ENCODE measurements at regions not wholly inside any gene's neighbourhood (a gene's known extent, or its start where the extent isn't known, plus 50 kb on each side); places are given as distances from the start of the nearest gene placed in this dataset.
"Not testable (repeated sequence)": the region's sequence is repeated elsewhere in the genome, so short reads cannot be mapped to it uniquely, and the experiment has no call there.

- peaks cover 0 to 78% of the 10 kb centered on the region in 2 donors for H3K9me3 ChIP-seq
- ATAC-seq: no peak
- DNase-seq: peak in 1 of 4 donors; percentile 72
These were observed 3929.2 kb upstream of the OR11H1 start for GRCh38 chr22:11598492-11599440.

GRCh38 chr22:11599456-11599855 lies 3928.5 kb upstream of the OR11H1 start:
- DNase-seq; H3K4me3 ChIP-seq; intact Hi-C loops (cut with DNase I); H3K36me3 ChIP-seq; H3K27me3 ChIP-seq; ATAC-seq; H3K27ac ChIP-seq; H3K4me1 ChIP-seq: not testable (repeated sequence)
- peaks cover 0 to 76% of the 10 kb centered on the region in 2 donors for H3K9me3 ChIP-seq

More at GRCh38 chr22:11598492-11599440, 3929.2 kb upstream of the OR11H1 start:
- Histone ChIP-seq H3K36me3 (no peaks in the 10 kb centered on the region), H3K27me3 (no peaks in the 10 kb centered on the region), H3K4me1 (no peaks in the 10 kb centered on the region), H3K27ac (no peak overlapping the region), H3K4me3 (no peak overlapping the region)
- TF ChIP-seq CTCF (IDR thresholded peaks at IDR 0.05): no peak
- intact Hi-C loops (cut with DNase I): no loop called here

- intact Hi-C loops (cut with DNase I); H3K4me3 ChIP-seq; ATAC-seq; H3K4me1 ChIP-seq; H3K36me3 ChIP-seq; H3K27ac ChIP-seq; H3K27me3 ChIP-seq: not testable (repeated sequence)
- peaks cover 0 to 76% of the 10 kb centered on the region in 2 donors for H3K9me3 ChIP-seq
- DNase-seq: peak in 1 of 4 donors; percentile 84
These were observed 3927.8 kb upstream of the OR11H1 start for GRCh38 chr22:11600161-11600560.

GRCh38 chr22:11600896-11601890 lies 3926.8 kb upstream of the OR11H1 start:
- DNase-seq; H3K4me1 ChIP-seq; intact Hi-C loops (cut with DNase I); H3K27ac ChIP-seq; H3K4me3 ChIP-seq; H3K27me3 ChIP-seq; ATAC-seq; H3K36me3 ChIP-seq: not testable (repeated sequence)
- H3K9me3 ChIP-seq: peaks cover 0 to 80% of the 10 kb centered on the region in 2 donors

GRCh38 chr22:11604635-11605395 lies 3923.2 kb upstream of the OR11H1 start:
- H3K27me3 ChIP-seq; H3K27ac ChIP-seq; H3K36me3 ChIP-seq; DNase-seq; H3K4me3 ChIP-seq; intact Hi-C loops (cut with DNase I); ATAC-seq; H3K4me1 ChIP-seq: not testable (repeated sequence)
- H3K9me3 ChIP-seq: peaks cover 0 to 81% of the 10 kb centered on the region in 2 donors

GRCh38 chr22:11605468-11605981 lies 3922.5 kb upstream of the OR11H1 start:
- DNase-seq (peak in 1 of 4 donors; percentile 84), ATAC-seq (no peak)
- no peaks in the 10 kb centered on the region for H3K27me3 ChIP-seq
- peaks cover 0 to 81% of the 10 kb centered on the region in 2 donors for H3K9me3 ChIP-seq
- intact Hi-C loops (cut with DNase I): no loop called here
- H3K4me3 ChIP-seq: no peak overlapping the region
- no peaks in the 10 kb centered on the region for H3K36me3 ChIP-seq
- H3K27ac ChIP-seq: no peak overlapping the region
- no peaks in the 10 kb centered on the region for H3K4me1 ChIP-seq
- TF ChIP-seq CTCF (IDR thresholded peaks at IDR 0.05): no peak

GRCh38 chr22:11606047-11607000 lies 3921.7 kb upstream of the OR11H1 start:
- H3K27me3 ChIP-seq; H3K4me3 ChIP-seq; intact Hi-C loops (cut with DNase I); H3K36me3 ChIP-seq; ATAC-seq; H3K4me1 ChIP-seq; H3K27ac ChIP-seq: not testable (repeated sequence)
- peak in 1 of 4 donors; percentile 75 for DNase-seq
- peaks cover 0 to 81% of the 10 kb centered on the region in 2 donors for H3K9me3 ChIP-seq

- ATAC-seq; H3K36me3 ChIP-seq; intact Hi-C loops (cut with DNase I); H3K27me3 ChIP-seq; DNase-seq; H3K27ac ChIP-seq; H3K4me1 ChIP-seq; H3K4me3 ChIP-seq: not testable (repeated sequence)
- H3K9me3 ChIP-seq: peaks cover 0 to 82% of the 10 kb centered on the region in 2 donors
These were observed 3920.8 kb upstream of the OR11H1 start for GRCh38 chr22:11607215-11607614.

GRCh38 chr22:11608486-11608885 lies 3919.5 kb upstream of the OR11H1 start:
- H3K4me1 ChIP-seq; intact Hi-C loops (cut with DNase I); H3K27me3 ChIP-seq; DNase-seq; H3K4me3 ChIP-seq; H3K36me3 ChIP-seq; H3K27ac ChIP-seq; ATAC-seq: not testable (repeated sequence)
- peaks cover 0 to 85% of the 10 kb centered on the region in 2 donors for H3K9me3 ChIP-seq

Measured in left lung (tissue), 4 donors.